NT2/D1 (cell line): ENCODE measurements at regions not wholly inside any gene's neighbourhood (a gene's known extent, or its start where the extent isn't known, plus 50 kb on each side); places are given as distances from the start of the nearest gene placed in this dataset.

Experiments used
- DNase-seq: peaks from one replicate; pipeline ENCODE4 v3.0.0-alpha.2; 2011; ENCODE audit warnings: low read depth, low spot score
- H3K27me3 ChIP-seq: 2 replicates; pipeline ENCODE4 v1.6.0; 2011; ENCODE audit warnings: mild to moderate bottlenecking; ENCODE audit not compliant: insufficient read length, insufficient read depth
- H3K36me3 ChIP-seq: 2 replicates; pipeline ENCODE4 v1.6.1; 2011; ENCODE audit warnings: mild to moderate bottlenecking, low read length, mixed read lengths; ENCODE audit not compliant: insufficient read depth, insufficient read length
- H3K4me1 ChIP-seq: 2 replicates; pipeline ENCODE4 v1.5.1; 2011; ENCODE audit not compliant: insufficient read depth, insufficient read length
- H3K4me3 ChIP-seq: 2 replicates; pipeline ENCODE4 v1.5.1; 2011; ENCODE audit warnings: low read depth; ENCODE audit not compliant: insufficient read length
- H3K9ac ChIP-seq: 2 replicates; pipeline ENCODE4 v1.6.0; 2011; ENCODE audit warnings: low read depth; ENCODE audit not compliant: insufficient read length
- H3K9me3 ChIP-seq: 2 replicates; pipeline ENCODE4 v1.5.1; 2011; ENCODE audit warnings: mild to moderate bottlenecking, low read length; ENCODE audit not compliant: insufficient read depth
- SUZ12 ChIP-seq: IDR thresholded peaks from 2 replicates; pipeline ENCODE4 v1.6.1; 2011; ENCODE audit not compliant: insufficient read length, insufficient read depth; ENCODE audit errors: extremely low read depth
- YY1 ChIP-seq: IDR thresholded peaks from 2 replicates; pipeline ENCODE4 v1.6.1; 2011; ENCODE audit not compliant: insufficient read length, insufficient read depth
- ZNF274 ChIP-seq: IDR thresholded peaks from 2 replicates; pipeline ENCODE4 v1.6.1; 2011; ENCODE audit warnings: mild to moderate bottlenecking, low read depth, low read length

DNA sequence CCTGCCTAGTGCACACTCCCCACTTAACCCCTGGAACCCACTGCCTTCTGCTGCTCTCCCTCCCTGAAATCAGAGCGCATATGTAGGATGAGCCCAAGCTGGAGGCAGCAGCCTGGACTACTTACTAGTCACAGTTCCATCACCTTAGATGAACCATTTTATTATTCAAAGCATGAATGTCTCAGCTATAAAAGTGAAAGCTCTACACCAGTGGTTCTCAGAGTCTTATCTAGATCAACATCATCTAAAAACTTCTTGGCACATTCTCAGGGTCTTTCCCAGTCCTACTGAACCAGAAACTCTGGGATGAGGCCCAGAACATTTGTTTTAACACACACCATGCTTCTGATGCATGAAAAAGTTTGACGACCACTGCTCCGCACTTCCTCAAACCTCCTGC, 100.3 kb upstream of the ANK3 start:
- H3K9ac ChIP-seq, result no peak overlapping the region
- no peaks in the 10 kb centered on the region for H3K9me3 ChIP-seq
- H3K4me3 ChIP-seq, result no peak overlapping the region
- no peaks in the 10 kb centered on the region for H3K27me3 ChIP-seq
- H3K4me1 ChIP-seq, result no peaks in the 10 kb centered on the region
- DNase-seq, result no peak
- TF ChIP-seq SUZ12 (no peak), YY1 (no peak), ZNF274 (no peak)
- H3K36me3 ChIP-seq, result no peaks in the 10 kb centered on the region

DNA sequence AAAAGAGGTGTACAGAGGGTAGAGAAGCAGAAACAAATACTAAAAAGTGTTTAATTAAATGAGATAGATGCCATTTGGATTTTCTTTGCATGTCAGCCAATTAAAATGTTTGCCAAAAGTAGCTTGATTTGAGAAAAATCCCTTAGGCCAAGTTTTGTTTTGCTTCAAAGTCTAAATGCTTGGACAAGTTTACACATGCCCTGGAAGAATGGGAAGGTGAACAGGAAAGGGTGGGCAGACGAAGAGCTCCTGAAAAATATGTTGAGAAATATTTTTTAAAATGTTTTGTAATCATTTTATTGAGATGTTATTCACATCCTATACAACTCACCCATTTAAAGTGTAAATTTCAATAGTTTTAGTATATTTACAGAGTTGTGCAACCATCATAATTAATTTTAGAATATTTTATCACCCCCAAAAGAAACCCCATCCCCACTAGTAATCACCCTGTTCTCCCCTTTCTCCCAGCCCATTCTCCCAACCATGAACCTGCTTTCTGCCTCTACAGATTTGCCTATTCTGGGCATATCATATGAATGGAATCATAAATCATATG, 98.5 kb upstream of the ANK3 start:
- TF ChIP-seq YY1, result no peak
- TF ChIP-seq SUZ12, result no peak
- no peak for TF ChIP-seq ZNF274
- Histone ChIP-seq H3K9me3 (no peaks in the 10 kb centered on the region), H3K4me1 (no peaks in the 10 kb centered on the region), H3K9ac (no peak overlapping the region), H3K27me3 (no peaks in the 10 kb centered on the region), H3K4me3 (no peak overlapping the region), H3K36me3 (no peaks in the 10 kb centered on the region)
- no peak for DNase-seq

DNA sequence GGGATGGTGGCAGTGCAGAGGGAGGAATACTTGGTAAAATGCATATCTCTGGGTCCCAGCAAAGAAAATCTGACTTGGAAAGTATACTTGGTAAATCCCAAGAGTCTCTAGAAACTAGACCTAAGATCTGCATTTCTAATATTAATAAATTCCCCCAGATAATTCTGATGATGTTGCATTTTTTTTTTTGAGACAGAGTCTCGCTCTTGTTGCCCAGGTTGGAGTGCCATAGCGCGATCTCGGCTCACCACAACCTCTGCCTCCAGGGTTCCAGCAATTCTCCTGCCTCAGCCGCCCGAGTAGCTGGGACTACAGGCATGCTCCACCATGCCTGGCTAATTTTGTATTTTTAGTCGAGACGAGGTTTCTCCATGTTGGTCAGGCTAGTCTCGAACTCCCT, 97.9 kb upstream of the ANK3 start:
- no peak for DNase-seq
- no peaks in the 10 kb centered on the region for H3K27me3 ChIP-seq
- H3K9ac ChIP-seq, result no peak overlapping the region
- no peaks in the 10 kb centered on the region for H3K9me3 ChIP-seq
- H3K36me3 ChIP-seq, result no peaks in the 10 kb centered on the region
- H3K4me3 ChIP-seq, result no peak overlapping the region
- TF ChIP-seq YY1, result no peak
- no peak for TF ChIP-seq ZNF274
- no peaks in the 10 kb centered on the region for H3K4me1 ChIP-seq

DNA sequence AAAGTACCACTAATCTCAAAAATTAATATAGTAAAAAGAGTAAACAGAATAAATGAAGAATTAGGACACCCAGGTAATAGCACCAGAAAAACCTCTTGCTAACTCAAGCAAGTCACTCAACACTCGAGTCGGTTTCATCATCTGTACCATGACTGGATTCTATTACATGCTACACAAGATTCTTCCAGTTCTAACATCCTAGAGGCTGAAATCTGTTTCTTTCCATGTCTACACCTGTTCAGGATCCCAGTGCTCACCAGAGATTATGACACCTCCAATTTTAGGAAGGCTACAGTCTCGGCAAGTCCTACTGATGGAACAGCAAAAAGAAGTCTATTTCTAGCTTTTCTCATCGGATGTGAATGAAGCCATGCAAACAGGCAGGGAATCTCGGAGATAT, 95.3 kb upstream of the ANK3 start:
- Histone ChIP-seq H3K9ac (no peak overlapping the region), H3K36me3 (no peaks in the 10 kb centered on the region), H3K4me3 (no peak overlapping the region), H3K27me3 (no peaks in the 10 kb centered on the region), H3K9me3 (no peaks in the 10 kb centered on the region), H3K4me1 (no peaks in the 10 kb centered on the region)
- DNase-seq, result no peak
- TF ChIP-seq YY1, result no peak
- no peak for TF ChIP-seq ZNF274
- TF ChIP-seq SUZ12, result no peak

DNA sequence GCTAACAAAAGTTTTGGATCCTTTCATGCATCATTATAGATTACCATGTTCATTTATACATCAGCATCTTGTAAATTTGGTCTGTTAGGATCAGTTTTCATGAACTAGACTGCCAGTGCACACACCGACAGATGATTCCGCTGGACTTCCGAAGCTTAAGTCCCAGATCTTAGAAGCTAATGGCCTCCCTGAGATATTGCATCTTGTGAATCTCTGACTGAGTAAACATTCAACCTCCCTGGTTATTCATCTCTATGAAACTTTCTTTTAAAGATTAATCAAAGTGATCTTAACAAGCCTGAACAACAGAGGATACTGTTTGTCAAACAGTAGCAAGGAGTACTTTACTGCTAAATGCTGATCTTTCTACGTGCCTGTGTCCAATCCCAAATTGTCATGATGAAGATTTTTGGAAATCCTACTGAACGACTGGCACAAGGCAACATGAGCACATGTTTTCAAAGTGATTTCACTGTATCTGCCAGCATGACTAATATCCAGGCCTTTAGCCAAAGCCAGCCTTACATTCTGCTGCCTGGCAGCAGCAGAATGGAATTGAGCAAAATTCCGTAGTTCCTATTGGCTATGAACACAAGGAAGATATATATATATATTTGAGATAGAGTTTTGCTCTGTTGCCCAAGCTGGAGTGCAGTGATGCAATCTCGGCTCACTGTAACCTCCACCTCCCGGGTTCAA, 91.3 kb upstream of the ANK3 start:
- Histone ChIP-seq H3K9ac (no peak overlapping the region), H3K27me3 (no peaks in the 10 kb centered on the region), H3K4me3 (no peak overlapping the region), H3K4me1 (no peaks in the 10 kb centered on the region), H3K9me3 (no peaks in the 10 kb centered on the region), H3K36me3 (no peaks in the 10 kb centered on the region)
- TF ChIP-seq YY1, result no peak
- no peak for TF ChIP-seq ZNF274
- TF ChIP-seq SUZ12, result no peak
- DNase-seq, result no peak

DNA sequence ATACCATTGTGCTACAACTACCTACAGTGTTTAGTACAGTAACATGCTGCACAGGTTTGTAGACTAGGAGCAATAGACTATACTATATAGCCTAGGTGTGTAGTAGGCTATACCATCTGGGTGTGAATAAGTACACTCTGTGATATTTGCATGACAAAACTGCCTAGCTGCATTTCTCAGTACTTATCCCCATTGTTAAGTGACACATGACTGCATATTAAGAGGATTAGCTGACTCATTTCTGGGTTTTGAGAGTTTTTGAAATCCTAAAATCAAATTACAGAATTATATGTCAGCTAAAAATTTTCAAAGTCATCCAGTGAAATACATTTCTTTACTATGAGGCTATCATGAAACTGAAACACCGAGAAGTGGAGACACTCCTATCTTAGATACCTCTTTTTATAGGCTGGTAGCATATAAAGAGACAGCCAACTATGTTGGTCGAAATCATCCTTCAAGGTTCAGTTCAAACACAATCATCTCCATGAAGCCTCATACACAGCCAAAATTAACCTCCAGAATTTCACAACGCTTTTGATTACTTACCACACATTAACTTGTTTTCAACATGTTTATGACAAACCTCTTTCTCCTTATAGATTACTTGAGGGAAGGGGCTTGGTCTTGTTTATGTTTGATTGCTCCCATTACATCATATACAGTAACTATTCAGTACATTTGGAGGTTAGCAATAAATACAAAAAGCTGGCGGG, 89.8 kb upstream of the ANK3 start:
- Histone ChIP-seq H3K4me3 (no peak overlapping the region), H3K27me3 (no peaks in the 10 kb centered on the region), H3K9me3 (no peaks in the 10 kb centered on the region), H3K36me3 (no peaks in the 10 kb centered on the region), H3K9ac (no peak overlapping the region), H3K4me1 (no peaks in the 10 kb centered on the region)
- TF ChIP-seq YY1 (no peak), ZNF274 (no peak), SUZ12 (no peak)
- DNase-seq, result no peak

DNA sequence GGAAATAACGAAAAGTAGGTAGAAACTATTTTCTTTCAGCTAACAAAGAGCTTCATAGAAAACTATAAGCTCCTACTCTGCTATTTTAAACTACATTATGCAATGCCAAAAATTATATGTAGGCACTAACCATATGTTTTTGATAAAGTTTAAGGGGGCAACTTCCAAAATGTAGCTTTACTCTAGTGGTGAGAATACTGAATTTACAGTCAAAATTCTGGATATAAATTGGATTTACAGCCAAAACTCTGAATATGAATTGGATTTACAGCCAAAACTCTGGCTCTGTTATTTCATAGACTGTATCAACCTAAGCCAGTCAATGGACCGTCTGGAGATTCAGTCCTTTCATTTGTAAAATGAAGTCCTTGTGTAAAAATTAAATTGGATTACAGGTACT, 86.8 kb upstream of the ANK3 start:
- no peaks in the 10 kb centered on the region for H3K36me3 ChIP-seq
- H3K4me3 ChIP-seq, result no peak overlapping the region
- no peaks in the 10 kb centered on the region for H3K27me3 ChIP-seq
- TF ChIP-seq ZNF274 (no peak), YY1 (no peak), SUZ12 (no peak)
- no peak overlapping the region for H3K9ac ChIP-seq
- H3K9me3 ChIP-seq, result no peaks in the 10 kb centered on the region
- H3K4me1 ChIP-seq, result no peaks in the 10 kb centered on the region
- no peak for DNase-seq

DNA sequence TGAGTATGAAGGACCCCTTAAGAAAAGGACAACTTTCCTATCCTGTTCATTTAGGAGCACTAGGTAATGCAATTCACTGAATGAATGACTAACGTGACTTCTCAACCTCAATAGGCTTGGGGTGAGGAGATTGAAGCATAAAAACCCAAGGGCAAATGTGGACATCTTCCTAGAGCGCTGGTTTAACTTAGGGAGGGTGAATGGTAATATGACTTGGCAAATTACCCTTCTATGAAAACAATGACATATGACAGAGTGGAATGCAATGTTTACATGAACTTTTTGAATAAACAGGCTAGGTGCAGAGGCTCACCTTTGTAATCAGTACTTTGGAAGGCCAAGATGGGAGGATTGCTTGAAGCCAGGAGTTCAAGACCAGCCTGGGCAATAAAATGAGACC, 83.9 kb upstream of the ANK3 start:
- Histone ChIP-seq H3K36me3 (no peaks in the 10 kb centered on the region), H3K9ac (no peak overlapping the region), H3K27me3 (no peaks in the 10 kb centered on the region), H3K4me3 (no peak overlapping the region), H3K4me1 (no peaks in the 10 kb centered on the region), H3K9me3 (no peaks in the 10 kb centered on the region)
- TF ChIP-seq ZNF274 (no peak), YY1 (no peak), SUZ12 (no peak)
- no peak for DNase-seq
